ENCODE measurements at regions not wholly inside any gene's neighbourhood (a gene's known extent, or its start where the extent isn't known, plus 50 kb on each side); places are given as distances from the start of the nearest gene placed in this dataset.
A peak's percentile ranks its signal among the peaks of the same experiment; 100 is the strongest.
"Not testable (repeated sequence)": the region's sequence is repeated elsewhere in the genome, so short reads cannot be mapped to it uniquely, and the experiment has no call there.

DNA sequence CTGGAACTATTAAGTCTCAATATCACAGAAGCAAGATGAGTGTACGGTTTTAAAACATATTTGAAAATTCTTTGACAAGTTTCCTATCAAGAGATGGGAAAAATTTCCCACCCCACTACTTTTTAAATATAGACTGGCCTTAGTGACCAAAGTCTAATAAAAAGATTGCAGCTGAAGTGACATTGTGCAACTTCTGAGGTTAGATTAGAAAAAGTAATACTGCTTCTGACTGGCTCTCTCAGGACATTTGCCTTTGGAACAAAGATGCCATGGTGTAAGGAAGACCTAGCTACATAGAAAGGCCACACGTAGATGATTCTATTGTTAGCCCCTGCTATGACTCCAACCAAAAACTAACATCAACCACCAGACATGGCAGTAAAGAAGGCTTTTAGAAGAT is 138.7 kb upstream of the FAM47C start:
- no peak for DNase-seq (ENCODE audit: low read depth)
- TF ChIP-seq, protein P1, sequence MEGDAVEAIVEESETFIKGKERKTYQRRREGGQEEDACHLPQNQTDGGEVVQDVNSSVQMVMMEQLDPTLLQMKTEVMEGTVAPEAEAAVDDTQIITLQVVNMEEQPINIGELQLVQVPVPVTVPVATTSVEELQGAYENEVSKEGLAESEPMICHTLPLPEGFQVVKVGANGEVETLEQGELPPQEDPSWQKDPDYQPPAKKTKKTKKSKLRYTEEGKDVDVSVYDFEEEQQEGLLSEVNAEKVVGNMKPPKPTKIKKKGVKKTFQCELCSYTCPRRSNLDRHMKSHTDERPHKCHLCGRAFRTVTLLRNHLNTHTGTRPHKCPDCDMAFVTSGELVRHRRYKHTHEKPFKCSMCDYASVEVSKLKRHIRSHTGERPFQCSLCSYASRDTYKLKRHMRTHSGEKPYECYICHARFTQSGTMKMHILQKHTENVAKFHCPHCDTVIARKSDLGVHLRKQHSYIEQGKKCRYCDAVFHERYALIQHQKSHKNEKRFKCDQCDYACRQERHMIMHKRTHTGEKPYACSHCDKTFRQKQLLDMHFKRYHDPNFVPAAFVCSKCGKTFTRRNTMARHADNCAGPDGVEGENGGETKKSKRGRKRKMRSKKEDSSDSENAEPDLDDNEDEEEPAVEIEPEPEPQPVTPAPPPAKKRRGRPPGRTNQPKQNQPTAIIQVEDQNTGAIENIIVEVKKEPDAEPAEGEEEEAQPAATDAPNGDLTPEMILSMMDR (IDR thresholded peaks at IDR 0.05; ENCODE audit: control insufficient read depth, insufficient read depth, low read depth, low read length, missing control alignments), result no peak

DNA sequence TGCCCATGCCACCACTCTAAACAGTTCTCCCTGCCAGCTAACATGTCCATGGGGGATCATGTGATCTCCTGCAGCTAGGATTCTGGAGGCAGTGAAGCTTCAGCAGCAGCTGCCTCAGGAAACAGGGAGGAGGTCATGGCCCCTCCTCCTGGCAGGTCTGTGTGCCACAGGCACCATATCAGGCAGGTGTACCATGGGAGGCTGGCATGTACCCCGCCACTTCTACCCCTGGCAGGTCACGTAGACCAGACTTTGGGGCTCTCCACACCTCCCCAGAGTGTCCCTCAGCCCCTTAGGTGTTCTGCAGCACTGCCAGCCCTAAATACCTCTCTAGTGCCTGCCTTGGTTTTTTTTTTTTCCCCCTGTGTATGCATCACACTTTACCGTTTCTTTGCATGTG is 110.5 kb upstream of the FAM47C start:
- H3K4me3 ChIP-seq (ENCODE audit: control insufficient read depth, low read depth, low read length), result no peak overlapping the region
- no peak for DNase-seq (ENCODE audit: low read depth)
- TF ChIP-seq, protein P1 (IDR thresholded peaks at IDR 0.05; ENCODE audit: control insufficient read depth, insufficient read depth, low read depth, low read length, missing control alignments), result no peak

More for the DNA sequence above, 138.7 kb upstream of the FAM47C start:
- H3K4me3 ChIP-seq (ENCODE audit: control insufficient read depth, low read depth, low read length), result no peak overlapping the region

DNA sequence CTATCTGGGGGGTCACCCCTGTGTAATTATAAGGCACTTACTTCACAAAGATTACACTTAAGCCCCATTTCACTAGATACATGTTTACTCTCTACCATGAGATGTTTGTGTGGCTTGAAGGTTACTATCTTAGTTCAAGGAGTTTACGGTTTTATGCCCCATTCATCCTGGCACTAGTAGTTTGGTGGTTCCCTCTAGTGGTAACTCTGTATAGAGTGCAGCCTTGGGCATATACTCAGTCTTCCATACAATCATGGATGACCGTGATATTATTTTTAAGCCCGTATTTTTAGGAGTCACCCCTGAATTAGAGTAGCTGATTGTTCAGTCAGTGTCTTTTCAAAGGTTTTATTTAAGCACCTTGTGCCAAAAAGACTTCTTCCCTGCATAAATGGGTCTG is 109.9 kb upstream of the FAM47C start:
- DNase-seq (ENCODE audit: low read depth), result no peak
- TF ChIP-seq, protein P1 (IDR thresholded peaks at IDR 0.05; ENCODE audit: control insufficient read depth, insufficient read depth, low read depth, low read length, missing control alignments), result peak; percentile 58
- no peak overlapping the region for H3K4me3 ChIP-seq (ENCODE audit: control insufficient read depth, low read depth, low read length)

DNA sequence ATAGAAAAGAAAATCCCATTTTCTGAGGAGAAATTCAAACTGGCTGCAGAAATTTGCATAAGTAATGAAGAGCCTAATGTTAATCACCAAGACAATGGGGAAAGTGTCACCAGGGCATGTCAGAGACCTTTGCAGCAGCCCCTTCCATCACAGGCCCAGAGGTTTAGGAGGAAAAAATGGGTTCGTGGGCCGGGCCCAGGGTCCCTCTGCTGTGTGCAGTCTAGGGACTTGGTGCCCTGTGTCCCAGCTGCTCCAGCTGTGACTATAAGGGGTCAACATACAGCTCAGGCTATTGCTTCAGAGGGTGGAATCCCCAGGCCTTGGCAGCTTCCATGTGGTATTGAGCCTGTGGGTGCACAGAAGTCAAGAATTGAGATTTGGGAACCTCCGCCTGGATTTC is 103.6 kb upstream of the FAM47C start:
- H3K4me3 ChIP-seq (ENCODE audit: control insufficient read depth, low read depth, low read length); DNase-seq (ENCODE audit: low read depth): not testable (repeated sequence)

DNA sequence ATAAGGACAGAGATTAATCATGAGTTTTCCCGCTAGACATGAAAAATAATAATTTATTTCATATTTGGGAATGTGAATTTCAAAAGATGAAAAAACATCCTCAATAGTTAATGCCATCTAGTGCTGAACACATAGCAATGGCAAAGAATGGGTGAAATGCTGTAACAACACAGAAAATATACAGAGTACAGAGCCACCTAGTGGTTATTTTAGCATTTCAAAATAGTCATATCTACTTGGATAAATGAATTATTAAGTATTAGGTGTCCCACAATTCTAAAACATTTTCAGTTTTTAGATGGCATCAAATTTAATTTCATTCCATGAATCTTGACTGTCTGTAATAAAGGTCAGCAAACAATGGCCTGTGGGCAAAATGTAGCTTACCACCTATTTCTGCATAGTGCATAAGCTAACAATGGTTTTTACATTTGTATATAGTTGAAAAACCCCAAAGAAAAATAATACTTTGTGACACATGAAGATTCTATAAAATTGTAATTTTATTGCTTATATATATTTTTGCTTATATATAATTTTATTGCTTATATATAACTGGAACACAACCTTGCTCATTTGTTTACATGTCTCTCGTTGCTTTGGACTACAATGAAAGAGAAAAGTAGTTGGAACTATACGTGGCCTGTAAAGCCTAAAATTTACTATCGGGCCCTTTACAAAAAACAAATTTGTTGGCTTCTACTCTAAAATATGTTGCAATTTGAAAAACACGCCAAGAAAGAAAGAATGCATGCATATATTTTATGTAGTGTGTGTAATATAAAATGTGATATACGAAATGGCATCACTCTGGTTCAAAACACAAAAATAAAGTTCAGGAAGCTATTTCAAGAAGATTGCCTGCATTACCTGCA is 99.1 kb upstream of the FAM47C start:
- DNase-seq (ENCODE audit: low read depth), result no peak
- TF ChIP-seq, protein P1 (IDR thresholded peaks at IDR 0.05; ENCODE audit: control insufficient read depth, insufficient read depth, low read depth, low read length, missing control alignments), result peak; percentile 49
- H3K4me3 ChIP-seq (ENCODE audit: control insufficient read depth, low read depth, low read length), result no peak overlapping the region

DNA sequence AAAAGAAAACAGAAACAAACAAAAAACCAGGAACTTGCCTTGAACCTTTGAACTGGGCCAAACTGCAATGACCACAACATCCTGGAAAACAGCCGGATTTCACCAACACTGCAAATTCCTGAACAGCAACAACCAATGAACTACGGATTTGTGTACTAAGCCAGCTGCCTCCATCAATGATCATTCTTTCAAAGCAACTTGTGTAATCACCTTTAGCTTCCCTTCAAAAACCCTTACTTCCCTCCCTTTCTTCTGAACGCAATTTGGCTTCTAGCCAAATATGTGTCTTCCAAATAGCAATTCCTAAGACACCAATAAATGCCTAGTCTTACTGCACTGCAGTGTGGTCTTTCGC is 98.5 kb upstream of the FAM47C start:
- TF ChIP-seq, protein P1 (IDR thresholded peaks at IDR 0.05; ENCODE audit: control insufficient read depth, insufficient read depth, low read depth, low read length, missing control alignments), result no peak
- H3K4me3 ChIP-seq (ENCODE audit: control insufficient read depth, low read depth, low read length), result no peak overlapping the region
- DNase-seq (ENCODE audit: low read depth), result no peak

DNA sequence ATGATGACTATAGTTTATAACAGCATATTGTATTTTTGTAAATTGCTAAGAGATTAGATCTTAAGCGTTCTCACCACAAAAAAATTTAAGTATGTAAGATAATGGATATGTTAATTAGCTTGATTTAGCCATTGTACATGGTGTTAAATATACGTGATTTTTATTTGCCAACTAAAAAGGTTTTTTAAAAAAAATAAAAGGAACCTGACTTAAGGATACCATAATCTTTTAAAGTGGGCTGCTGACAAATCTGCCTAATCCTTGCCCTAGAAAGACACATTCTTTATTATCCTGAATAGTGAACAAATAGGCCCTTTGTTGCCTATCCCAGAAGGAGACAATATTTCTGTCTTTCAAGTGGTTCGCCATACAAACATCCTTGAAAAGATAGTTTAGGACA is 94.6 kb upstream of the FAM47C start:
- TF ChIP-seq, protein P1 (IDR thresholded peaks at IDR 0.05; ENCODE audit: control insufficient read depth, insufficient read depth, low read depth, low read length, missing control alignments), result no peak
- H3K4me3 ChIP-seq (ENCODE audit: control insufficient read depth, low read depth, low read length), result no peak overlapping the region
- no peak for DNase-seq (ENCODE audit: low read depth)
